Neural crest cell (in vitro differentiated cells): ENCODE measurements at regions not wholly inside any gene's neighbourhood (a gene's known extent, or its start where the extent isn't known, plus 50 kb on each side); places are given as distances from the start of the nearest gene placed in this dataset.

Source experiments
- DNase-seq: peaks from one replicate; pipeline ENCODE4 v3.0.0; 2021; ENCODE audit warnings: low read depth, mixed read lengths, low spot score
- H3K27ac Mint-ChIP-seq: one replicate; pipeline ENCODE4 v1.8.0; 2021; ENCODE audit warnings: mild to moderate bottlenecking, mixed read lengths; ENCODE audit not compliant: unreplicated experiment
- H3K27me3 Mint-ChIP-seq: 2 replicates; pipeline ENCODE4 v1.8.0; 2021; ENCODE audit warnings: low read depth, mild to moderate bottlenecking, mixed read lengths
- H3K36me3 Mint-ChIP-seq: 2 replicates; pipeline ENCODE4 v1.8.0; 2021; ENCODE audit warnings: low read depth, mild to moderate bottlenecking, mixed read lengths
- H3K4me1 Mint-ChIP-seq: 2 replicates; pipeline ENCODE4 v1.8.0; 2021; ENCODE audit warnings: mixed read lengths
- H3K4me3 Mint-ChIP-seq: one replicate; pipeline ENCODE4 v1.8.0; 2021; ENCODE audit warnings: mild to moderate bottlenecking, mixed read lengths
- H3K9me3 Mint-ChIP-seq: 2 replicates; pipeline ENCODE4 v1.8.0; 2021; ENCODE audit warnings: mixed read lengths
- TF ChIP-seq, protein P1 (sequence below): fragments of 200-600 bp; sonication (generic); conservative IDR thresholded peaks from 2 replicates; pipeline ENCODE4 v1.5.0; 2021; ENCODE audit warnings: antibody characterized with exemption, mild to moderate bottlenecking

DNA sequence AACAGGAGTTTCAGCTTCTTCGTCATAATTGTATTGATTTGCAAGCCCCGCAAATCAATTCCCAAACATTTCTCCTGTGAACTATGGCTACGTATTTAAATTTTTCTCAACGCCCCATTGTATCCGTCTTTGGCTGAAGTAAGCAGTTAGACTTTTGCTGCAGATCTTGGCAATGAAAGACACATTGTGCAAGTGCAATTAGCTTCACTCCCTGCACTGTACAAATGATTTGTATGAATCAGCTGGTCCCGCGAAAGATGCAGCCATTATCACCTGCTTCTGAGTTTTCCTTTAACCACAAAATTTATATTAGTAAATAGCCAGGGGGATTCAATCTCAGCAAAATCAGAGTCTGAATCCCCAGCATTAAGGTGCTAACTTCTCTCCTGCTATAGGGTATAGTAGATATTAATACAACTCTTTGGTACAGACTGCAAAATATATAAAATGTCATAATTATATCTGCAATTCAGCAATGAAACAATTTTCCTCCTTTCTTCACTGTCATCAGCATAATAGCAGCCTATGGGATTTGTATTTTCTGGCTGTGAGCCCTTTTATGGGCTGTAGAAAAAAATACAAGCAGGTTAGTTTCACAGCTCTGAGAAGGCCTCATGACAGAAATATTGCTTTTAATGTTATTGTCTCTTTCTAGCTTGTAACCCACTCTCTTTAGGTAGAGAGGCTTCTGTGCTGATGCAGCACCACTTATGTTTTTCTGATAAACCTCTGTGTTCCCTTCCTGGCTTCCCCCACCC, 68.4 kb upstream of the SMARCA2 start:
- no peaks in the 10 kb centered on the region for H3K4me1 Mint-ChIP-seq
- H3K36me3 Mint-ChIP-seq = no peaks in the 10 kb centered on the region
- no peak overlapping the region for H3K4me3 Mint-ChIP-seq
- H3K27ac Mint-ChIP-seq = no peak overlapping the region
- H3K27me3 Mint-ChIP-seq = no peaks in the 10 kb centered on the region
- DNase-seq = no peak
- no peaks in the 10 kb centered on the region for H3K9me3 Mint-ChIP-seq
- TF ChIP-seq, protein P1, sequence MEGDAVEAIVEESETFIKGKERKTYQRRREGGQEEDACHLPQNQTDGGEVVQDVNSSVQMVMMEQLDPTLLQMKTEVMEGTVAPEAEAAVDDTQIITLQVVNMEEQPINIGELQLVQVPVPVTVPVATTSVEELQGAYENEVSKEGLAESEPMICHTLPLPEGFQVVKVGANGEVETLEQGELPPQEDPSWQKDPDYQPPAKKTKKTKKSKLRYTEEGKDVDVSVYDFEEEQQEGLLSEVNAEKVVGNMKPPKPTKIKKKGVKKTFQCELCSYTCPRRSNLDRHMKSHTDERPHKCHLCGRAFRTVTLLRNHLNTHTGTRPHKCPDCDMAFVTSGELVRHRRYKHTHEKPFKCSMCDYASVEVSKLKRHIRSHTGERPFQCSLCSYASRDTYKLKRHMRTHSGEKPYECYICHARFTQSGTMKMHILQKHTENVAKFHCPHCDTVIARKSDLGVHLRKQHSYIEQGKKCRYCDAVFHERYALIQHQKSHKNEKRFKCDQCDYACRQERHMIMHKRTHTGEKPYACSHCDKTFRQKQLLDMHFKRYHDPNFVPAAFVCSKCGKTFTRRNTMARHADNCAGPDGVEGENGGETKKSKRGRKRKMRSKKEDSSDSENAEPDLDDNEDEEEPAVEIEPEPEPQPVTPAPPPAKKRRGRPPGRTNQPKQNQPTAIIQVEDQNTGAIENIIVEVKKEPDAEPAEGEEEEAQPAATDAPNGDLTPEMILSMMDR = no peak

DNA sequence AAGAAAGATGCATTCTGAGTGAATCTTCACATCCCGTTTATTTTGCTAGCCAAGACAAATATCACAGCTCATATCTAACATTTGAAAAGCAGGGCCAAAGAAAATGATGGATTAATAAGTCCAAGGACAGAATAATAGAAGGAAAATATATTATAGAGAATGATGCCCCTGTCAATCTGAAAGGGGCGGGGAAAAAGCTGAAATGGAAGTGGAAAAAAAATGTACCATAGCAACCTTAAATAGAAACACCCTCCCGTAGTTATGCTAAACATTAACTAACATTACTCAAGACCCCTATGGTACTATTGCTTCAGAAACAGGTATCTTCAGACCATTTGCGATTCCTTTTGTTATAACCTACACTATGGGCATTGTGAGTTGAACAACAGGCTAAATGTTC, 67.7 kb upstream of the SMARCA2 start:
- Mint-ChIP-seq H3K27me3 (no peaks in the 10 kb centered on the region), H3K36me3 (no peaks in the 10 kb centered on the region), H3K27ac (no peak overlapping the region), H3K4me1 (no peaks in the 10 kb centered on the region), H3K4me3 (no peak overlapping the region), H3K9me3 (no peaks in the 10 kb centered on the region)
- TF ChIP-seq, protein P1 = no peak
- no peak for DNase-seq

DNA sequence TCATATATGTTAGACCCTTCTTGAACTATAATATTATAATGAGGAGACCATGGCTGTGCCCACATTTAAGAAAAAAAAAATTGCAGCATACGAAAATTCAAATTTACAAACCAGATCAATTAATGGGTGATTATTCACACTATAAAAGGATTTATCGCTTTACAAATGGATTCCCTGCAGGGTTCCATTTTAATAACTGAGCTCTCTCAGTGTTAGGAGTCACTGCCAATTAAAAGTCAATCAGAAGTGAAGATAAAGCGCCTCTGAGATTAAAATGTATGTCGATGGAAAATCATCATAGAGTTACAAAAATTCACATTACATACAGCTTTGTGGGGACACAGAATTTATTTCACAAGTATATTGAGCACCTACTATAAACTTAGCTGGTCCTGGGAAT, 66.6 kb upstream of the SMARCA2 start:
- no peak for DNase-seq
- peaks cover 1% of the 10 kb centered on the region for H3K27me3 Mint-ChIP-seq
- no peaks in the 10 kb centered on the region for H3K4me1 Mint-ChIP-seq
- TF ChIP-seq, protein P1 = no peak
- H3K9me3 Mint-ChIP-seq = no peaks in the 10 kb centered on the region
- H3K4me3 Mint-ChIP-seq = no peak overlapping the region
- H3K36me3 Mint-ChIP-seq = no peaks in the 10 kb centered on the region
- H3K27ac Mint-ChIP-seq = no peak overlapping the region

DNA sequence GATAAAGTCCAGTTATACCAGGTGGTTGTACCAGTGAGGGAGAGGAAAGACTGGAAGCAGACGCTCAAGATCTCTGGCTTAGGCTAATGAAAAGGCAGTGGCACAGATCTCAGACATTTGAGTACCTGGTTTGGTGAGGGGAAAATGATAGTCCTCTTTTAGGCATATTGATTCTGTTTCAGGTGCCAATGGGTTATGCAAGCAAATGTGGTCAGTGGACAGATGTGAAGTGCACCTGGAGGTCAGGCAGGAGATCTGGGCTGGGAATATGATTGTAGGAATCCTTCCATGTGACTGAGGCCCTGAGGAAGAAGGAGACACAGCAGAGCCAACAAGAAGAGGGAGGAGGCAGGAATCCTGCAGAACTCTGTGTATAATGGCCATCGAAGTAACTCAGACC, 63.7 kb upstream of the SMARCA2 start:
- H3K4me1 Mint-ChIP-seq = no peaks in the 10 kb centered on the region
- no peak overlapping the region for H3K27ac Mint-ChIP-seq
- peaks cover 9% of the 10 kb centered on the region for H3K27me3 Mint-ChIP-seq
- TF ChIP-seq, protein P1 = no peak
- H3K4me3 Mint-ChIP-seq = no peak overlapping the region
- DNase-seq = no peak
- no peaks in the 10 kb centered on the region for H3K36me3 Mint-ChIP-seq
- H3K9me3 Mint-ChIP-seq = peaks cover 2% of the 10 kb centered on the region

DNA sequence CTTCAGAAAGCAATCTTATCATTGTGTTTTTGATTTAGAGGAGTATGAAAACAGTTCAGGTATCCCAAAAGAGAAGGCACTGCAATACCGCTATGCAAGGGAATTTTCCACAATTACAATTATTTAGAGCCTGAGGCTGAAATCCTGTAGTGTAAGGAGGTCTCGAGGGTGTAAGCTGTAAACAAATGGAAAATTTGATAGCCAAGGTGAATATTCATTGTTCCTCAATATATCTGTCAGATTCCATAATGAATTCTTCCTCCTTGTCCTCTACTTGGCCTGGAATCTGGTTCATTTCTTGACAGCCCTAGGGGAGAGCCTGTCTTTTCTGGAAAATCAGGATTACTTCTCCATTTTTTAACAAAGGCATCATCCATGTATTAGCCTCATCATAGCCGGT, 63.1 kb upstream of the SMARCA2 start:
- H3K36me3 Mint-ChIP-seq = no peaks in the 10 kb centered on the region
- H3K4me1 Mint-ChIP-seq = no peaks in the 10 kb centered on the region
- peaks cover 9% of the 10 kb centered on the region for H3K27me3 Mint-ChIP-seq
- peaks cover 2% of the 10 kb centered on the region for H3K9me3 Mint-ChIP-seq
- TF ChIP-seq, protein P1 = no peak
- no peak overlapping the region for H3K27ac Mint-ChIP-seq
- no peak for DNase-seq
- H3K4me3 Mint-ChIP-seq = no peak overlapping the region
